K562 (cell line): ENCODE measurements at regions not wholly inside any gene's neighbourhood (a gene's known extent, or its start where the extent isn't known, plus 50 kb on each side); places are given as distances from the start of the nearest gene placed in this dataset.

ENCODE experiments used
- ATAC-seq: fragments of 200-7000 bp; cut with Tn5 transposase; 3 replicates; pipeline ENCODE4 v1.9.1; 2020; ENCODE audit warnings: moderate library complexity
- BruUV-seq: library from RNA; stranded (reverse); fragments of 400-500 nt; replicated peaks from 2 replicates; lab custom pipeline; 2021; lab: Mats Ljungman, UMichigan
- CTCF ChIA-PET: fragments of 300-600 bp; formaldehyde crosslinking; extraction: SDS; loops from one replicate; lab custom pipeline; 2021; ENCODE audit warnings: low intra/inter-chr PET ratio; lab: Yijun Ruan, JAX
- POLR2A ChIA-PET: fragments of 300-600, 350-650 bp; sonication (Branson Sonifier 250); formaldehyde crosslinking; extraction: SDS; loops from one replicate; lab custom pipeline; 2021; ENCODE audit warnings: antibody characterized with exemption, inconsistent platforms; lab: Yijun Ruan, JAX
- DNase-seq, 4 experiments: peaks; one replicate each; pipeline versions ENCODE4 v3.0.0 to v3.0.0-alpha.2; 2011 to 2018; ENCODE audit warnings: low spot score in 3 of 4, mixed read lengths in 3 of 4; ENCODE audit errors: extremely low read depth in 1 of 4
- FAIRE-seq: peaks from 2 replicates; lab custom pipeline; 2011; peaks lifted over from hg19 to GRCh38; lab: Jason Lieb, UNC
- H2AFZ ChIP-seq: 2 replicates; pipeline ENCODE4 v1.6.0; 2011; ENCODE audit warnings: low read depth, low read length, control low read depth, inconsistent platforms
- H3K27ac ChIP-seq: fragments of 200-600 bp; 3 replicates; pipeline ENCODE4 v1.8.0; 2011; ENCODE audit warnings: low read depth, mild to moderate bottlenecking, control low read depth, inconsistent platforms, low read length, moderate library complexity, mixed read lengths; ENCODE audit errors: extremely low read depth
- H3K27me3 ChIP-seq, 2 experiments: fragments of 300-600 bp in 1 of 2; 2 replicates in 1 of 2; 3 replicates in 1 of 2; pipeline versions ENCODE4 v1.6.0 to v1.8.0; 2011; ENCODE audit warnings: inconsistent platforms in 2 of 2, low read length in 2 of 2, mild to moderate bottlenecking in 1 of 2, mixed read lengths in 1 of 2, moderate library complexity in 1 of 2; ENCODE audit not compliant: control insufficient read depth in 2 of 2, insufficient read depth in 2 of 2
- H3K36me3 ChIP-seq: fragments of 300-600 bp; 3 replicates; pipeline ENCODE4 v1.8.0; 2011; ENCODE audit warnings: mild to moderate bottlenecking, low read length, inconsistent platforms; ENCODE audit not compliant: control insufficient read depth, insufficient read depth
- H3K4me1 ChIP-seq, 2 experiments: fragments of 200-600 bp in 1 of 2; replicated peaks in 1 of 2; 2 replicates in 1 of 2; 3 replicates in 1 of 2; pipeline versions ENCODE4 v1.5.1 to v1.8.0; 2011; ENCODE audit warnings: inconsistent platforms in 2 of 2, low read length in 2 of 2, mild to moderate bottlenecking in 1 of 2, mixed read lengths in 1 of 2, moderate library complexity in 1 of 2; ENCODE audit not compliant: control insufficient read depth in 2 of 2, insufficient read depth in 2 of 2
- H3K4me2 ChIP-seq: 2 replicates; pipeline ENCODE4 v1.6.1; 2011; ENCODE audit warnings: low read length, control low read depth, inconsistent platforms, mixed read lengths; ENCODE audit not compliant: insufficient read depth
- H3K4me3 ChIP-seq: fragments of 200-600 bp; sonication (generic), shearing (Covaris generic); 2 replicates; pipeline ENCODE4 v1.5.1; 2016; ENCODE audit warnings: control low read depth, inconsistent platforms
- H3K79me2 ChIP-seq: fragments of 200-600 bp; 3 replicates; pipeline ENCODE4 v1.8.0; 2011; ENCODE audit warnings: low read length, inconsistent platforms; ENCODE audit not compliant: control insufficient read depth, insufficient read depth
- H3K9ac ChIP-seq, 2 experiments: 2 replicates each; pipeline versions ENCODE4 v1.6.0 to v1.6.1; 2011; ENCODE audit warnings: low read depth in 2 of 2, low read length in 2 of 2, control low read depth in 1 of 2, inconsistent platforms in 1 of 2, mild to moderate bottlenecking in 1 of 2, mixed read lengths in 1 of 2; ENCODE audit not compliant: insufficient read depth in 1 of 2
- H3K9me1 ChIP-seq: one replicate; pipeline ENCODE4 v1.6.0; 2011; ENCODE audit warnings: inconsistent platforms, mild to moderate bottlenecking, low read length, moderate library complexity; ENCODE audit not compliant: control insufficient read depth, insufficient read depth
- H3K9me3 ChIP-seq: replicated peaks from 2 replicates; pipeline ENCODE4 v1.5.1; 2011; ENCODE audit warnings: low read depth, low read length, inconsistent platforms; ENCODE audit not compliant: control insufficient read depth, insufficient read depth
- H4K20me1 ChIP-seq: replicated peaks from 2 replicates; pipeline ENCODE4 v1.6.1; 2011; ENCODE audit warnings: low read length, inconsistent platforms, mixed read lengths; ENCODE audit not compliant: control insufficient read depth, insufficient read depth
- CBX3 ChIP-seq, 2 experiments: IDR thresholded peaks; 1 replicate in 1 of 2; 2 replicates in 1 of 2; pipeline ENCODE4 v1.6.1; 2012; ENCODE audit warnings: inconsistent platforms in 2 of 2, low read length in 2 of 2, borderline replicate concordance in 1 of 2, control low read depth in 1 of 2
- CREB1 ChIP-seq, 2 experiments: sonication (generic) in 1 of 2; formaldehyde crosslinking in 1 of 2; IDR thresholded peaks; 2 replicates each; pipeline versions ENCODE4 v1.6.1 to v1.8.0; 2012 to 2022; ENCODE audit warnings: inconsistent platforms in 1 of 2, mild to moderate bottlenecking in 1 of 2, missing genetic modification reagents in 1 of 2, moderate library complexity in 1 of 2
- CXXC5 ChIP-seq: fragments of 250-450 bp; sonication (Bioruptor Pico); IDR thresholded peaks from 2 replicates; pipeline ENCODE4 v1.8.0; 2022; ENCODE audit warnings: inconsistent platforms, mild to moderate bottlenecking, moderate library complexity
- ELF2 ChIP-seq: fragments of 250-450 bp; sonication (Bioruptor Pico); IDR thresholded peaks from 2 replicates; pipeline ENCODE4 v1.5.0; 2021; ENCODE audit warnings: mild to moderate bottlenecking
- HNRNPK ChIP-seq: fragments of 200-400 bp; formaldehyde crosslinking; IDR thresholded peaks from one replicate; pipeline ENCODE4 v1.6.1; 2018; ENCODE audit warnings: mild to moderate bottlenecking, low read depth, low read length; ENCODE audit not compliant: poor library complexity, severe bottlenecking
- KLF16 ChIP-seq: IDR thresholded peaks from 2 replicates; pipeline ENCODE4 v1.6.1; 2016; ENCODE audit warnings: antibody characterized with exemption
- MAFG ChIP-seq: fragments of 450-650 bp; conservative IDR thresholded peaks from 2 replicates; pipeline ENCODE4 v1.6.1; 2016; ENCODE audit warnings: missing genetic modification characterization, missing compliant biosample characterization
- MEF2A ChIP-seq: IDR thresholded peaks from 2 replicates; pipeline ENCODE4 v1.6.1; 2011; ENCODE audit warnings: low read depth, mild to moderate bottlenecking, low read length, moderate library complexity; ENCODE audit not compliant: control insufficient read depth
- NCOA2 ChIP-seq, 2 experiments: fragments of 450-650 bp; IDR thresholded peaks; 2 replicates each; pipeline ENCODE4 v1.6.1; 2018; ENCODE audit warnings: mild to moderate bottlenecking in 2 of 2, moderate library complexity in 1 of 2; ENCODE audit not compliant: partially characterized antibody in 2 of 2
- TAL1 ChIP-seq: fragments of 450-650 bp; IDR thresholded peaks from 2 replicates; pipeline ENCODE4 v1.6.1; 2016; ENCODE audit warnings: mild to moderate bottlenecking
- ZNF124 ChIP-seq: sonication (generic); formaldehyde crosslinking; IDR thresholded peaks from 2 replicates; pipeline ENCODE4 v1.8.1; 2022; ENCODE audit warnings: missing genetic modification reagents
- ZNF239 ChIP-seq: fragments of 250-450 bp; sonication (Bioruptor Pico); IDR thresholded peaks from 2 replicates; pipeline ENCODE4 v1.4.0; 2020; ENCODE audit warnings: mild to moderate bottlenecking
- ZNF316 ChIP-seq: fragments of 450-650 bp; IDR thresholded peaks from 2 replicates; pipeline ENCODE4 v1.6.1; 2016
- WGBS: fragments of 100-300 bp; shearing (Covaris generic); methylation state at CpG from one replicate; pipeline ENCODE4 v1.1.6; 2016; ENCODE audit warnings: low coverage, mixed read lengths; ENCODE audit not compliant: insufficient coverage; ENCODE audit errors: missing lambda C conversion rate; 5-methylcytosine and 5-hydroxymethylcytosine counted together
- in situ Hi-C: fragments of 300-500 bp; cut with MboI; formaldehyde crosslinking; loops from 4 replicates; pipeline ENCODE4 v1.15.0; 2018; ENCODE audit warnings: inconsistent platforms, mixed read lengths
- intact Hi-C: fragments of 100-400 bp; cut with micrococcal nuclease; formaldehyde crosslinking; loops from 2 replicates; pipeline ENCODE4 v1.14.2; 2022
- TF ChIP-seq, protein P1 (sequence below): fragments of 250-450 bp; sonication (Bioruptor Pico); IDR thresholded peaks from 2 replicates; pipeline ENCODE4 v1.5.0; 2021

DNA sequence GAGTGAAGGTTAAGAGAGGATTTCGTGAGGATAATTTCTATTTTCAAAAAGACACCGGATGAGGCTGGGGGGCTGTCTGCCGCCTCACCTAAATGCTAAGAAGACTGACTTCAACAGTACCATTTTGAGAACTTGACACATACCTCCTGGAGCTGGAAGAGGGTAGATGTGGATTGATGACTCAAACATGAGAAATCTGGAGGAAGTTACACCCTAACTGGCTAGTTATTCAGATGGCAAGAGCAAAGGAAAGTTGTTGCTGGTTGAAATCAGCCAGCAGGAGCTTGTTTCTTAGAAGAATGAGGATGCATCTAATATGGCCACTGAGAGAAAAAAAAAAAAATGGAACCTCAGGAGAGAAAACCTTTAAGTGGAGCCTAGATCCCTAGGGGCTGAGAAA, 76.2 kb upstream of the KIAA1217 start (continued):
- TF ChIP-seq TAL1 = no peak
- TF ChIP-seq CXXC5 (CRISPR knock-in tag) = no peak
- TF ChIP-seq NCOA2 (IDR thresholded peaks at IDR 0.05; ENCODE audit: partially characterized antibody in 2 of 2) = no peak

DNA sequence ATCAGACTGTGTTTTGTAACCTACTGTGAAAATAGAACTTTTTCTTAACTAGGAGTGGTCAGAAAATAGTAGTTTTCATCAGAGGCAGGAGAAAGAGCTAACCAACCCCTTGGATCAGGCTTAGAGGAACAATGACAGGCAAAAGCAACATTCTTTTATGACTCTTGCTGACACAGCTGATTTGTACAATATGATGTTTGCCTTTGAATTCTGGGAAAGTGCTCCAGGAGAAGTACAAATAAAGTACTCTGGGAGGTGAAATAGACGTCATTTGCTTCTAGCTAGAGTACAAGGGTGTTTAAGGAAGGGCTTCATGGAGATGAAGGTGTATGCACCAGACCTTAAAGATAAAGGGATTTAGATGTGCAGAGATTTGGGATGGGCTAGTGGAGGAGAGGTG, 75.1 kb upstream of the KIAA1217 start:
- no peak for ATAC-seq
- Histone ChIP-seq H3K79me2 (no peaks in the 10 kb centered on the region), H4K20me1 (no peaks in the 10 kb centered on the region)
- TF ChIP-seq ZNF316 (peak; percentile 13; the same call in 1 of the 2 replicates), ELF2 (CRISPR knock-in tag) (no peak), MAFG (0 out of 2 replicates have a peak, but pooled peaks have one; percentile 6)
- TF ChIP-seq, all 486 proteins: peak for 2
- H3K4me2 ChIP-seq = no peak overlapping the region
- H3K36me3 ChIP-seq = no peaks in the 10 kb centered on the region
- ChIA-PET POLR2A (interaction anchor here (0.6 kb wide), 1 partner anchor 101 kb away, joined by 3 read pairs; no protein-coding TSS in a partner anchor), CTCF (no interaction called here)
- DNase-seq (no peak), FAIRE-seq (no peak)
- intact Hi-C loops = no loop called here
- 0% methylated on average over 1 of the region's 1 CpG for WGBS
- H3K4me1 ChIP-seq = no peaks in the 10 kb centered on the region
- no peaks in the 10 kb centered on the region for H3K9me3 ChIP-seq
- H3K27ac ChIP-seq = no peak overlapping the region
- no peaks in the 10 kb centered on the region for H3K27me3 ChIP-seq
- H2AFZ ChIP-seq = no peak overlapping the region
- H3K9me1 ChIP-seq = no peaks in the 10 kb centered on the region
- in situ Hi-C loops = no loop called here
- H3K4me3 ChIP-seq = no peak overlapping the region
- H3K9ac ChIP-seq = no peak overlapping the region
- no TSS peak for BruUV-seq

DNA sequence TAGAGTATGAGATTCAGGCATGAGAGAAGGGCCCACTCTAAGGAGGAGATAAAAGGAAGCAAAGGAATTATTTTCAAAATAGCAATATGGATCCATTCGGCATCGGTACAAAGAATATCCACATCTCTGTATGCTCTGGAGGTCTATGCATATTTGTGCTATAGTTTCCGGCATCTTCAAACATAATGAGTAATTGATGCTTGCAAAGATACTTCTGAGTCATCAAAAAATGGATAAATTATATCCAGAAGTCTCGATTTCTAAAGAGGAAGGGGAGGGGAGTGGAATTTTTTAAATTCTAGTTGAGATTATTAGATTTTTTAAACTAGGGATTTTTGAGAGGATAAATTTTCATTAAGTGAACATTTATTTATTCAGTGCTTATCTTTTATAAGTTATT, 72.9 kb upstream of the KIAA1217 start:
- ChIA-PET POLR2A (no interaction called here), CTCF (no interaction called here)
- Histone ChIP-seq H3K9me3 (no peaks in the 10 kb centered on the region), H3K4me1 (no peaks in the 10 kb centered on the region), H3K27ac (no peak overlapping the region), H3K79me2 (no peaks in the 10 kb centered on the region), H4K20me1 (no peaks in the 10 kb centered on the region), H3K36me3 (no peaks in the 10 kb centered on the region), H3K4me2 (no peak overlapping the region), H3K27me3 (no peaks in the 10 kb centered on the region), H3K9ac (no peak overlapping the region), H3K9me1 (no peaks in the 10 kb centered on the region), H3K4me3 (no peak overlapping the region), H2AFZ (no peak overlapping the region)
- no TSS peak for BruUV-seq
- intact Hi-C loops (no loop called here), in situ Hi-C loops (no loop called here)
- ATAC-seq = no peak
- no peak for DNase-seq
- no peak for FAIRE-seq
- no peak for TF ChIP-seq KLF16
- no peak for TF ChIP-seq ZNF124 (CRISPR knock-in tag)
- no peak for TF ChIP-seq MEF2A
- TF ChIP-seq, protein P1, sequence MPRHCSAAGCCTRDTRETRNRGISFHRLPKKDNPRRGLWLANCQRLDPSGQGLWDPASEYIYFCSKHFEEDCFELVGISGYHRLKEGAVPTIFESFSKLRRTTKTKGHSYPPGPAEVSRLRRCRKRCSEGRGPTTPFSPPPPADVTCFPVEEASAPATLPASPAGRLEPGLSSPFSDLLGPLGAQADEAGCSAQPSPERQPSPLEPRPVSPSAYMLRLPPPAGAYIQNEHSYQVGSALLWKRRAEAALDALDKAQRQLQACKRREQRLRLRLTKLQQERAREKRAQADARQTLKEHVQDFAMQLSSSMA = no peak
- no peak for TF ChIP-seq ZNF239 (CRISPR knock-in tag)
- no peak for TF ChIP-seq CBX3 (IDR thresholded peaks at IDR 0.05; ENCODE audit: borderline replicate concordance in 1 of 2, low read length in 2 of 2)
- TF ChIP-seq HNRNPK = no peak
- TF ChIP-seq CREB1 (IDR thresholded peaks at IDR 0.05) = no peak
- TF ChIP-seq CREB1 (CRISPR knock-in tag; IDR thresholded peaks at IDR 0.05) = no peak
- 3% methylated on average over 4 of the region's 4 CpGs for WGBS
